Islet of Langerhans (tissue), 1 donor: ENCODE measurements at regions not wholly inside any gene's neighbourhood (a gene's known extent, or its start where the extent isn't known, plus 50 kb on each side); places are given as distances from the start of the nearest gene placed in this dataset.

ENCODE experiments used
- FAIRE-seq: peaks from one replicate; lab custom pipeline; 2011; peaks lifted over from hg19 to GRCh38; lab: Jason Lieb, UNC

DNA sequence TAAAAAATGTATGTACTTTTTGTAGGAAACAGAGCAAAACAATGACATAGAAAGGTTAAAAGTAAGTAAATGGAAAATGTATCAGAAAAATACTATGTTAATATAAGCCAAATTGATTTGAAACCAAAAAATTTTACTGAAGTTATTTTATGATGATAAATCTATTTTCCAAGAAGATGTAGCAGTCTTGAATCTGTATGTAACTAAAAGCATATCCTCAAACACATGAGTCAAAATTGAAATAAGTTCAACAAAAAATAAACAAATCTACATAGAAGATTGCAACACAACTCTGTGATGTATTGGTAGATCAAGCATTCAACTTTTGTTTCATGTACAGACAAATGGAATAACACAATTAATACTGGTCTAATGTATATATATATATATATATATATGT, 450.0 kb downstream of the SPRY1 start:
- no peak for FAIRE-seq

DNA sequence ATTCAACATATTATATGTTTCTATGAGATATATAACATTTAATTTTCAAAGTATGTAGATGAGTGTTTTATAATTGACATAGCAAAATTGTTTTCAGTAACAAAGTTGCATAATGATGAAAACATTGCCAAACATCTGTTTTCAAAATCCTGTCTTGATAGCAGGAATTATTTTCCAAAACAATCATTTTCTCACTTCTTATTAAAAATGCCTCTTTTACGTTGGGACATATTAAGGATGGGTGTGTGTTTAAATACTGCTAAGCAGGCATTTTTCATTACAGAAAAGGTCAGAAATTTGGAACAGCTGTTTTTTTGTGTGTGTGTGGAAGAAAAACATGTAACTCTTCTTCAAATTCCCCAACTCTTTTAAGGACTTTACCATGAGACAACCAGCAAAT, 452.0 kb downstream of the SPRY1 start:
- FAIRE-seq = no peak

DNA sequence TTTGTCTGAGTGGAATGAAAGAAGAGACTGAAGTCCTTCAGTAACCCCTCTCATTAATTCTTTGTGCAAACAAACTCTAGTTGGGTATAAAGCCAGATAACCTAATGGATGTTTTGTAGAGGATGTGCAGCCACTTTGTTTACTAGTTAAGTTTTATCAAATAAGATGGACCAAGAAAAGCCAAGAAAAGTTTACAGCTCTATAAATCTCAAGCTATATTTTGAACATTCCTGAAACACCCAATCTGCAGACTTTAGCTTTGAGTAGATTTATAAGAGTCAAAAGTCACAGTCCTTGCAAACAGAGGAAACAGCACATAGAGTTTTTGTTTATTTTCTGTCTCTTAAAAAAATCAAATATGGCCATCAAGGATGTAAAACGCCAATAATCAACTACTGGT, 452.9 kb downstream of the SPRY1 start:
- no peak for FAIRE-seq

DNA sequence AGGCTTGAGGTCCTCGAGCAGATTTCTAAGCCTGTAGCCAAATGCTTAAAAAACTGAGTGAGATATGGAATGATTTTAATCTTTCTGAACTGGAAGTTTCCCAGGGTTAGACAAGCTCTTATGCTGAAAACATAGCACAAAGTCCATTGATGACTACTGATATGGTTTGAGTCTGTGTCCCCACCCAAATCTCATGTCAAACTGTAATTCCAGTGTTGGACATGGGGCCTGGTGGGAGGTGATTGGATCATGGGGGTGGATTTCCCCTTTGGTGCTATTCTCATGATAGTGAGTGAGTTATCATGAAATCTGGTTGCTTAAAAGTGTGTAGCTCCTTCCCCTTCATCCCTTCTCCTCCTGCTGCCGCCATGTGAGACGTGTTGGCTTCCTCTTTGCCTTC, 454.9 kb downstream of the SPRY1 start:
- no peak for FAIRE-seq

DNA sequence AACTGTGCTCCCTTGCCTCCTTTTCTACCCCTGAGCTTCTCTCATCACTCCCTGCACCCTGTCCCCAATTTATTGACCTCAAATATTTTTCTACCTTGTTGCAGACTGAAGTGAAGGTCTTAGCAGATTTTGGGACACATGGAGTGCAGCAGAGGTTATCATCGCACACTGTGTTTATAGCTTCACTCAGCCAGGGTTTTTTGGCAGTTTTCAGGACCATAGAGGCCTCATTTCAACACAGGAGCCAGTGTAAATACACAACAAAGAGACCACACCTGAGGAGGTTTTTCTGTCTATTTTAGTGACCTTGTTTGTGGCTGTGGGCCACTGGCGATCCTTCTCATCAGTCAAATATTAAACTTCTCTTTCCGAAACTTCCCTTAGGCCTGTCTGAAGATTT, 457.1 kb downstream of the SPRY1 start:
- no peak for FAIRE-seq

DNA sequence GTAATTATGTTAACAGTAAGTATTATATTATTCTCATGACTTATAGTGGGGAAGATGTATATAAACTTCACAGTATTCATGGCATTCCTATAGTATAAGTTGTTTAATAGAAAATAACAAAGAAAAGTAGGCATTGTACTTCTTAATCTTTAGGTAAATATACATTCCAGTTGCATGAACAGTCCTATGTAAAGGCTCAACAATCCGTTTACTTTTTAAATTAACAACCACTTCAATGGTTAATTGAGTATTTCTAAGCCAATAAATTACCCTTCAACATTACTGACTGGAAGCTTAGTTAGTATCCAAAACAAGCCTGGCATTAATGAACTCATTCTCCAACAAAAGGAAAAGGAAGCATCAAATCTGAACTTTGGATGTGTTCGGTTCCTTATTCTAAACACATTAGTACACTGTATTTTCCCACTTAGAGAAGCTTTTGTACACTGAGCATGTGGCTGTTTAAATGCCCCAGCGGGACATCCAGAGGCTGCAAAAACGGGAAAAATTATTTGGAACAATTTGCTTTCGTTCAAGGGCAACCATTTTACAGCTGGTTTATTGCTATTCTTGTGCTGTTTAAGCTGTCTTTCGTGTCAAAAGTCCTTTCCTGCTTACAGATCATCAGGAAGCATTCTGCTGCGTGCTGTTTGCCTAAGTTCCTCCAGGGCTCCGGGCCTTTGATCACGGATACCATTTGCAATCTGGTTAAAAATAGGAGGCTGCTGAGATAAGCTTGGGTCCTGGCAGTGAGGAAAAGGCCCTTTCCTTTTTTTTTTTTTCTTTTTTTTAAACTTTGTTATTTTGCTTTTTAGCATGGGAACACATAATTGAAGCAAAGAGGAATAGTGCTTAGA, 460.3 kb downstream of the SPRY1 start:
- FAIRE-seq = peak; percentile 51

DNA sequence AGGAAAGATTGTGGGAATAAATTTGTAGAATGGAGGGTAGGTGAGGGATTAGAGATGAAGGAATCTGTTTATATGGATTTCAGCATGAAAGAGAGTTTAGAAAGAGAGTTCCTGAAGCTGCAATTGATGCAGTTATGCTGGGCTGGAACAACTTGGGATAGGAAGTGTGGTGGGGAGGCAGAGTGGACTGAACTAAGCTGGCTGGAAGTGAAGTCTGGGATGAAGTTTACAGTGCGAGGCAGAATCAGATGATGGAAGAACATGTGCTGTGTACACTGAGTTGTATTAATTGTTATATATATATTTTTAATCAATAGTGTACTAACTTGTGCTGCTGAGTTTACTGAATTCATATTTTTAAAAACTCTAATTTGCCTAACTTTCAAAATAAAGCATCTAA, 461.9 kb downstream of the SPRY1 start:
- no peak for FAIRE-seq

DNA sequence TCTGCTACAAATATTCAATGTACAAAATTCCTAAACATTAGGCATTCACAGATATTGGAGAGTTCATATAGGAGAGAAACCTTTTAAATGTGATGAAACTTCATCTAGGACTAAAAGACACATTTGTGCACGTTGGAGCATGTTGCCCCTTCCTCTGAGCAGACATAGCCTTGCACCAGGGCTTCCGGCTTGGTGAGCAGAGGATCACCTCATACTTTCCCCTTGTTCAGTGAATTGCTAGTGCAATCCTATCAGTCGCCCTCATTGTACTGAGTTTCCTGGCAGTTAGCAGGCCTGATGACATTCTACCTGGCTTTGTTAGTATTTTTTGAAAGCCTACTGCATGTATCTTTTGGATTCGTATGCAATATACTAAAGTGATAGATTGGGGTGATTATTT, 466.2 kb downstream of the SPRY1 start:
- FAIRE-seq = no peak

DNA sequence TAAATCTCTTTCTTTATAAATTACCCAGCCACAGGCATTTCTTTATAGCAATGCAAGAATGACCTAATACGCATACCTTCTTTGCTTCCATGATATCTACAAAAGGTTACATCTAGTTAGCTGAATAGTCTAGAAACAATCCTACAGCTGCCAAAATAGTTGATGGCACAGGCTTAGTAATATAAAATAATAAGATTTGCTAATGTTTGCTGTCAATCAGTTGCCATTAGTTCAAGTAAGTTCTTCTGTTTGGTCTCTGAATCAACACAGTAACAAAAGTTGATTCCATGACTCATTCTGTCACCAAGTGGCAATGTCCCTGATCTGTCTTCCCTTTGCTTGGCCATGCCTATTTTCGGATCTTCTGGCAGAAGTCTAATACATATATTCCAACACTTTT, 470.2 kb downstream of the SPRY1 start:
- no peak for FAIRE-seq

DNA sequence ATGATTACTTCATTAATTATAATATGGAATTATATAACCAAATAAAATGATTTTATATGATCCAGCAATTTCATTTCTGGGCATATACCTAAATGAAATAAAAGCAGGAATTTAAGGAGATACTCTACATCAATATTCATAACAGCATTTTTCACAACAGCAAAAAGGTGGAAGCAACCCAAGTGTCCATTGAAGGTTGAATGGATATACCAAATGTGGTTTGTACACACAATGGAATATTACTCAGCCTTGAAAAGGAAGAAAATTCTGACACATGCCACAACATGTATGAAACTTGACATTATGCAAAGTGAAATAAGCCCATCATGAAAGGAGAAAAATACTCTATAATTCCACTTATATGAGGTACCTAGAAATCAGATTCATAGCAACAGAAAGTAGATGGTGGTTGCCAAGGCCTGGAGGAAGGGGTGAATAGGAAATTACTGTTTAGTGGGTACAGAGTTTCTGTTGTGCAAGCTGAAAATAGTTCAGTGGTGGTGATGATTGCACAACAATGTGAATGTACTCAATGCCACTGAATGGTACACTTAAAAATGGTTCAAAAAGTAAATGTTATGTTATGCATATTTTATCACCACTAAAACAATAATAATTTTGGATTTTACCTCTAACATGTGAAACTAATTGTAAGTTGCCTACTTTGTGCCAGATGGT, 471.5 kb downstream of the SPRY1 start:
- no peak for FAIRE-seq

DNA sequence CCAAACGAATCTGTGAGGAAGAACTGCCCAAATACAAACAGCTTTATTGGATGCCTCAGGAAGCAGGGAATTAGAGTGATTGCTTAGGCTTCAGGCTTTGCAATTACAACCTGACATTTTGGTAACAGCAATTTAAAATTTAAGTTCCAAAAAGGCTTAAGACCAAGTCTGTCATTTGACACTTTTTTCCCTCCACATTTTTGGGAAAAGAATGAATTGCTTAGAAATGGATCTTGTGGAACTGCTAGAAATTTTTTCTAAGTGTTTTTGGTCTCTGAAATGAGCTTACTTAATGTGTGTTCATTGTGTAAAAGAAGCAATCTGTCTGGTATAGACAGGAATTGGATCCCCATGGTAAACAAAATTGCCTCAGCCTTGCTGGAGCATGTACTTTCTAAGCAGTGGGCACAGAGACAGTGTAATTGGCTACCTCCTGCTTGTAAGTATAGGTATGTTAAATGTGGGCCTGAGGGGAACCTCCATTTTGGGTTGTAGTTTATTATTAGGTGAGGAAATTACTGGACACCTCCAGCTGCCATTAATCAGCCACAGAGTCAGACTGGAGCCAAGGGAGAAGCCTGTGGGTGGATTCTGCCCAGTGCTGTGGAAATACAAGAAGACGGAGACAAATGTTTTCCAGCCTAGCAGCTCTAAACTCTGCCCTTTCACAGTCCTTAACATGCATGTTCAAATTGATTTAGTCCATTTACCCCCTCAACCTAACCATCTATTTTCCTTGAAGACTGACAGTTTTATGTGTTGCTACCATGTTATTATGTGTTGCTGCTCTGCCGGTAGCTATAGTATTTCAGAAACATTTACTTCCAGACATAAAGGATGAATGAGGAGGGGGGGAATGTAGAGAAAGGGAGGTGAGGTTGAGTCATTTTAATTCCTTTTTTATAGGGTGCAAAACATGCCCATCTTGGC, 473.0 kb downstream of the SPRY1 start:
- no peak for FAIRE-seq

DNA sequence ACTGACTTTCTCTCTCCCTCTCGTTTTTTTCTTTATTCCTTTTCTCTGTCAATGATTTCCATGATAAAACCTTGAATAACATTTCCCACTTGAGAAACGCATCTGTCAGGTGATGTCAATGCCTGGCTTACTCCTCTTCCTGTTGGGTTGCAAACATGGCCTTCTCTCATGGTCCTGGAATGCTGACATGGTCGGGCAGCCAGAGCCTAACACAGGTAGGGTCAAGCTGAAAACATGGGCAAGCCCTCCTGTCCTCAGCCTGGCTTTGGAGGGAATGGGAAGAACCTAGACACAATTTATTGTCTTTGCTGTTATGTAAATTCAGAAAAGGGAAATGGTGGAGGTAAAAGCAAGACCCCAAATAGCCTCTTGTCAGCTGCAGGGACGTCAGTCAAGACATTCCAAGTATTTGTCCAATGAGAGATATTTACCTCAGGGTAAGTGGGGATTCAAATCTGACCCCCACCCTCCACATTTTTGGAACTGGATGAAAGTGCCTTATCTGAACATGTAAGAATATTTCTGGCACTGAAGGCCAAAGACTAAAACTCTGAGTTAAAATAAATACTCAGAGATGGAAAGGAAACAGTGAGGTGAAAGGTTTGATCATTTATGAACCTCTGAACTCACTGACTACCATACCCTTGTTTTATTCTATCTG, 473.8 kb downstream of the SPRY1 start:
- no peak for FAIRE-seq

DNA sequence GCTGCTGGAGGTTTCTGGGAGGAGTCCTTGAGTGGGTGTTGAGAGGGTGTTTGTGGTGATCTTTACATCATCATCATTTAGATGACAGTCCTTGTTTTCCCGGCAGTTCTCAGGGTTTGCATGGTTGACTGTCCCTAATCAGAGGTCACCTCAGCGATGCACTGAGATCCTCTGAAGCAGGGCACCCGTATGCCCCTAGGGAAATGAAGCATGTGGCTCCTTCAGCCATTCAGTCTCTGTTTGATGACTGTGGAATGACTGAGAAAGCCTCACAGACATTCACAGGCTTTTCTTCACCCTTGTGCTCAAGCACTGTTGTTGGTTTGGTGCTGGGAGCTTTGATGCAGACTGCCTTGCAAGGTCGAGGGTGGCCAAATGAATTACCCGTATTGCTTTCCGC, 474.7 kb downstream of the SPRY1 start:
- no peak for FAIRE-seq

DNA sequence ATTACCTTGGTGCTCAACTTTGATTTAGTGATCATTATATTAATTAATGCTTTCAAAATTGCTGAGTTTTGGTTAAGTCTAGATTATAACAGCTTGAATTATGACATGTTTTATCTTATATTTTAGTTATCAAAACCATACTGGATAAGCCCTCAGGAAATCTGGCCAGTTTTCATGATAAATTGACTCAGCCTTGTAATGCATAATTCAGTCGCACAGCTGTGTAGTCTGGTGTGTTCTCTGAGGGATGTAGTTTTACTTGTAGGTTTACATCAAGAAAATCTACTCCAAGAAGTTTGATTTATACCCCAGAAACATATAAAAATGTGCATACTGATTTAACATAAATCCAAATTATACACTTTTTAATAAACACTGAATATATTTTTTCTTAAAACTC, 477.5 kb downstream of the SPRY1 start:
- no peak for FAIRE-seq

DNA sequence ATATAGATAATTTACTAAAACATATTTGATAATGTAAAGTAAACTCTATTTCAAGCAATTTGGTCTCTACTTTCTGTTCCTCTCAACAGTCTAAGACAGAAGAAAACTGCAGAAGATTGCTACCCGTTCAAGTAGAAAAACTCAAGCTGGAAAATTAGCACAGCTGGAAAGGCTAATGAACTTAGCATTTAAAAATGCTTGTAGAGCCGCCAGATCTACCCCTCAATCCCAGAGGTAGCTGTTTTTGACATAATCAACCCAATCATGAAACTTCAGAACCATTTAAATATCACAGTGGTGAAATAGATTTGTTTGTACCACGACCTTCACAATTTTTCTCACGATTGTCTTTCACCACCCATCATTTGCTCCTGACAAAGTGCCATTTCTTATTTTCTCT, 479.5 kb downstream of the SPRY1 start:
- FAIRE-seq = no peak

DNA sequence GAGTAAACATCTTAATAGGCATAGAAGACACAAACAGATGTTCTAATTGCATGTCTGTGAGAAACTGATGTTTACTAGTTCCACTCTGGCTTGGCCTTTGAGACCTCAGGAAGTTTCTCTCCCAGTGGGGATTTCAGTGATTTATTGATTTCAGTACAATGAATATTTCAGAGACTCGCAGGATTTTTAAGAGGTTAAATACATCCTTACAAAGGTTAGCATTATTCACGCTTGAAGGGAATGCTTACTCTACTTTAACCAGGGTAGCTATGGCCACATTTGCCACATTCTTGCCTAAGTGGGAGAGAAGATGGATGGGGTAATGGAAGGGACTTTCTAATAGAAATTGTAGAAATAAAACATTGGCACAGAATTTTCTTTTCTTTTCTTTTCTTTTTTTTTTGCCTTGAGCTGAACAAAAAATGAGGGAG, 480.1 kb downstream of the SPRY1 start:
- no peak for FAIRE-seq

DNA sequence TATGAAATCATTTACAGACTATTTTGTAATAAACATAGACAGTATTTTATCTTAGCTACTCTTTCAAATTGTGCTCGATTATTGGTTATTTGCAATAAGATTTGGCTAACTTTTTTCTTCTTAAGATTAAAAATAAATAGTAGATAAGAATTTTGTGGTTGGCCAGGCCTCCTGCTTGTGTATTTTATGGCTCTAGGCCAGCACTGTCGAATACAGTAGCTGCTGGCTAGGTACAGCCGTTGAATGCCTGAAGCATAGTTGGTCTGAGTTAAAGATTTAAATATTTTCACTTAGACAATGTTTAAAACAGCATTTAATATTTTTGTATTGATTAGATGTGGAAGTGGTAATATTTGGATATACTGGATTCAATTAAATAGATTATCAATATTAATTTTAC, 481.0 kb downstream of the SPRY1 start:
- peak; percentile 21 for FAIRE-seq

DNA sequence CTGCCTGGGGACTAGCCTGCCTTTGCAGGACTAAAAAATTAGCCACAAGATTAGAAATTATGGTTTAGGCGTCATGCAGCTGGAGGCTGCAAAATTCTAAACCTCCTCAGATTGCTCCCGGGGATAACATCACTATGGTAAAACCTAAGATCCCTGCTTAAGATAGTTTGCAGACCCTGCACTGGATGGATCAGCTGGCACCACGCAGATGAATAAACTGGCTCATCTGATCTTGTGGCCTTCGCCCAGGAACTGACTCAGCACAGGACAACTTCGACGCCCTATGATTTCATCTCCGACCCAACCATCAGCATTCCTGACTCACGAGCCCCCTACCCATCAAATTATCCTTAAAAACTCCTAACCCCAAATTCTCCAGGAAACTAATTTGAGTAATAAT, 482.4 kb downstream of the SPRY1 start:
- FAIRE-seq = no peak

DNA sequence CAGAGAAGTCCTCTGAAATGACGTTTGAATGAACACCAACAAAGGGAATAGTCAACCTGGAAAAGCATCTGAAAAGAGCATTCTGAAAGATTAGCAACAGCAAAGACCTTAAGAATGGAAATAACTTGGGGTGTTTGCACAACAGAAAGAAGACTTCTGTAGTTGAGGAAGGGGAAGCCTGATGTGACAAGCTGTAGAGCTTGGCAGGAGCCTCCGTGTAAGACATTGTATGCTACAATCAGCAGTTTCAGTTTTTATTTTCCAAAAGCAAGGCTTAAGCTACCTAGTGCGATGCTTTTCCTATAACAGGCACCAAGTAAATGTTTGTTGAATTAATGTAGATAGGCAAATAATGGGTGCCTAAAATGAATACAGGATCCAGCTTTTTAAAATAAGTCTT, 484.0 kb downstream of the SPRY1 start:
- FAIRE-seq = no peak

DNA sequence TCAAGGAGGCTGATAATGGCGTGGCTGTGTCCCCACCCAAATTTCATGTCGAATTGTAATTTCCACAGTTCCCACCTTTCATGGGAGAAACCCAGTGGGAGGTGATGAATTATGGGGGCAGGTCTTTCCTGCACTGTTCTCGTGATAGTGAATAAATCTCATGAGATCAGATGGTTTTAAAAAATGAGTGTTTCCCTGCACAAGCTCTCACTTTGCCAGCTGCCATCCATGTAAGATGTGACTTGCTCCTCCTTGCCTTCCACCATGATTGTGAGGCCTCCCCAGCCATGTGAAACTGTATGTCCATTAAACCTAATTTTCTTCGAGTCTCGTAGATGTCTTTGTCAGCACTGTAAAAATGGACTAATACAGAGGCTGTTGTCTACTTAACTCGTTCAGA, 488.3 kb downstream of the SPRY1 start:
- no peak for FAIRE-seq

DNA sequence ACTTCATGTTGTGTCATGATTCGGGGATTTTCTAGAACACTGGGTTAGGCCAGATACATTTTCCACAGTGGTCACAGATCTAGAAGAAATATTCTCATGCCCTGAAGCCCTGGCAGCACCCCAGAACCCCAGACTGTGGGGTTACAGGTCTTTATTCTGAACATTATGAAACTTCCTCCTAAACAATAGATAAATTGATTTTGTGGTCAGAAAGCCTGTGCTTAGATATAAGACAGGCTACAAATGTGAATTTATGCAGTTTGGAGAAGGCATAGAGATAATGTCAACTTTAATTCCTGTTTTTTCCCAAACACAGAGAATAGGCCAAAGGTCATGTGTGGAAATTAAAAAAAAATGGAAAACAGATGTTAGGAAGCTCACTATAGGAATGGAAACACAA, 492.9 kb downstream of the SPRY1 start:
- FAIRE-seq = no peak

DNA sequence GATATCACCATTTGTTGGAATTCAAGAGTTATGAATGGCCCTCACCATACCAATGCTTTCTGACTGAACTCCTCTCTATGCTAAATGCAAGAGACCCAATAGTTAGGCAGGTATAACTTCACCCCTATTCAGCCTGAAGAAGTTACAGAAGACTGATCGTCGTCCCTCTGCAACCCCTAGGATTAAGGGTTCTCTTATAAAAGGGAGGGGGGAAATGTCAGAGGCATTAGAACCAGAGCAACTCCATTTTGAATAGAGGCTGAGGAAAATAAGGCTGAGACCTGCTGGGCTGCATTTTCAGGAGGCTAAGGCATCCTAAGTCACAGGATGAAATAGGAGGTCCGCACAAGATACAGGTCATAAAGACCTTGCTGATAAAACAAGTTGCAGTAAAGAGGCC, 494.3 kb downstream of the SPRY1 start:
- no peak for FAIRE-seq
